Adrenal gland (tissue), 5 donors: ENCODE measurements at regions not wholly inside any gene's neighbourhood (a gene's known extent, or its start where the extent isn't known, plus 50 kb on each side); places are given as distances from the start of the nearest gene placed in this dataset.
"Not testable (repeated sequence)": the region's sequence is repeated elsewhere in the genome, so short reads cannot be mapped to it uniquely, and the experiment has no call there.

Experiments used
- CTCF ChIP-seq, 6 experiments: fragments of 450-650 bp in 4 of 6; fragments of 200-600 bp in 2 of 6; sonication (generic) in 1 of 6; IDR thresholded peaks; 1 replicate in 5 of 6; 2 replicates in 1 of 6; pipeline versions ENCODE4 v1.5.1 to v1.8.0; 2016 to 2021; ENCODE audit warnings: antibody characterized with exemption in 6 of 6, mild to moderate bottlenecking in 2 of 6, moderate library complexity in 1 of 6
- POLR2A ChIP-seq, 2 donors: fragments of 450-650 bp; IDR thresholded peaks; one replicate each; pipeline ENCODE4 v1.6.1; 2017; ENCODE audit warnings: antibody characterized with exemption in 2 of 2, mild to moderate bottlenecking in 2 of 2, moderate library complexity in 1 of 2
- donor health status: DM: no; HTN: no; CAD: no.

- not testable (repeated sequence) for TF ChIP-seq CTCF, POLR2A (IDR thresholded peaks at IDR 0.05)
These were observed 250.9 kb upstream of the PRKCQ start for GRCh38 chr10:6830981-6831380.
